Upper lobe of right lung (tissue), 1 donor: ENCODE measurements at regions not wholly inside any gene's neighbourhood (a gene's known extent, or its start where the extent isn't known, plus 50 kb on each side); places are given as distances from the start of the nearest gene placed in this dataset.

Source experiments
- ATAC-seq: fragments of 200-7000 bp; cut with Tn5 transposase; one replicate; pipeline ENCODE4 v1.9.1; 2020; ENCODE audit warnings: mild to moderate bottlenecking, moderate library complexity
- DNase-seq: peaks from one replicate; pipeline ENCODE4 v3.0.0-alpha.2; 2020
- H3K27ac ChIP-seq: fragments of 200-600 bp; one replicate; pipeline ENCODE4 v1.8.0; 2022
- H3K27me3 ChIP-seq: fragments of 200-600 bp; one replicate; pipeline ENCODE4 v1.8.0; 2022; ENCODE audit warnings: mild to moderate bottlenecking
- H3K36me3 ChIP-seq: fragments of 200-600 bp; one replicate; pipeline ENCODE4 v1.8.0; 2022
- H3K4me1 ChIP-seq: fragments of 200-600 bp; one replicate; pipeline ENCODE4 v1.8.0; 2022
- H3K4me3 ChIP-seq: fragments of 200-600 bp; one replicate; pipeline ENCODE4 v1.8.0; 2022; ENCODE audit warnings: mild to moderate bottlenecking
- H3K9me3 ChIP-seq: fragments of 200-600 bp; one replicate; pipeline ENCODE4 v1.8.0; 2022
- intact Hi-C: fragments of 100-400 bp; cut with DNase I; formaldehyde crosslinking; loops from one replicate; pipeline ENCODE4 v1.11.0; 2022
- TF ChIP-seq, protein P1 (sequence below): fragments of 200-600 bp; IDR thresholded peaks from one replicate; pipeline ENCODE4 v1.8.0; 2022; ENCODE audit warnings: antibody characterized with exemption
- donor health status: DM: no; HTN: yes; CAD: no; lungs with severe emphysema.

DNA sequence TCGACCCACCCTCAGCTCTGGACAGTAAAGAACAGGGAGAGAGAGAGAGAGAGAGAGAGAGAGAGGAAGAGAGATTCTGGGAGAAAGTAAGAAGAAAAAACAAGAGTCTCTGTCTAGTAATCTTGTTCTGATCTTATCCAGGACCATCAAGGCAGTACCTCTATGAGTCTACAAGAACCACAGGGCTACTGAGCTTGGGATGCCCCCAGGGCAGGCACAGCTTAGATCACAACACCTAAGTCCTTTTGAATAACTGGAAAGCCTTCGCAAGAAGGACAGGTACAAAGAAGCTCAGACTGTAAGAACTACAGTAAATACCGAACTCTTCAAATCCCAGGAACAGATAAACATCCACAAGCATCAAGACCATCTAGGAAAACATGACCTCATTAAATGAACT is 51.4 kb upstream of the SGPP2 start:
- intact Hi-C loops, result no loop called here
- no peak for DNase-seq
- ATAC-seq, result no peak
- no peak overlapping the region for H3K27ac ChIP-seq
- TF ChIP-seq, protein P1, sequence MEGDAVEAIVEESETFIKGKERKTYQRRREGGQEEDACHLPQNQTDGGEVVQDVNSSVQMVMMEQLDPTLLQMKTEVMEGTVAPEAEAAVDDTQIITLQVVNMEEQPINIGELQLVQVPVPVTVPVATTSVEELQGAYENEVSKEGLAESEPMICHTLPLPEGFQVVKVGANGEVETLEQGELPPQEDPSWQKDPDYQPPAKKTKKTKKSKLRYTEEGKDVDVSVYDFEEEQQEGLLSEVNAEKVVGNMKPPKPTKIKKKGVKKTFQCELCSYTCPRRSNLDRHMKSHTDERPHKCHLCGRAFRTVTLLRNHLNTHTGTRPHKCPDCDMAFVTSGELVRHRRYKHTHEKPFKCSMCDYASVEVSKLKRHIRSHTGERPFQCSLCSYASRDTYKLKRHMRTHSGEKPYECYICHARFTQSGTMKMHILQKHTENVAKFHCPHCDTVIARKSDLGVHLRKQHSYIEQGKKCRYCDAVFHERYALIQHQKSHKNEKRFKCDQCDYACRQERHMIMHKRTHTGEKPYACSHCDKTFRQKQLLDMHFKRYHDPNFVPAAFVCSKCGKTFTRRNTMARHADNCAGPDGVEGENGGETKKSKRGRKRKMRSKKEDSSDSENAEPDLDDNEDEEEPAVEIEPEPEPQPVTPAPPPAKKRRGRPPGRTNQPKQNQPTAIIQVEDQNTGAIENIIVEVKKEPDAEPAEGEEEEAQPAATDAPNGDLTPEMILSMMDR, result no peak
- no peaks in the 10 kb centered on the region for H3K27me3 ChIP-seq
- H3K4me1 ChIP-seq, result no peaks in the 10 kb centered on the region
- no peaks in the 10 kb centered on the region for H3K36me3 ChIP-seq
- H3K4me3 ChIP-seq, result no peak overlapping the region
- no peaks in the 10 kb centered on the region for H3K9me3 ChIP-seq
